Right atrium auricular region (tissue), 2 donors: ENCODE measurements at regions not wholly inside any gene's neighbourhood (a gene's known extent, or its start where the extent isn't known, plus 50 kb on each side); places are given as distances from the start of the nearest gene placed in this dataset.

Experiments
- DNase-seq: peaks from one replicate; pipeline ENCODE4 v3.0.0-alpha.2; 2019; ENCODE audit warnings: low spot score
- H3K27ac ChIP-seq, 2 donors: fragments of 200-600 bp; sonication (generic); 1 replicate in 1 of 2; 2 replicates in 1 of 2; pipeline ENCODE4 v1.5.1; 2016 to 2019
- H3K27me3 ChIP-seq, 2 donors: fragments of 200-600 bp; sonication (generic); one replicate each; pipeline versions ENCODE4 v1.5.1 to v1.6.0; 2017 to 2019
- H3K36me3 ChIP-seq: fragments of 200-600 bp; sonication (generic); one replicate; pipeline ENCODE4 v1.5.1; 2016
- H3K4me1 ChIP-seq, 2 donors: fragments of 200-600 bp; sonication (generic); one replicate each; pipeline versions ENCODE4 v1.5.1 to v1.6.0; 2017 to 2019
- H3K4me3 ChIP-seq, 2 donors: fragments of 200-600 bp; sonication (generic); 1 replicate in 1 of 2; 2 replicates in 1 of 2; pipeline ENCODE4 v1.5.1; 2017 to 2019; ENCODE audit warnings: mild to moderate bottlenecking in 1 of 2, moderate library complexity in 1 of 2
- H3K9me3 ChIP-seq, 2 donors: fragments of 200-600 bp; sonication (generic); one replicate each; pipeline ENCODE4 v1.5.1; 2019
- CTCF ChIP-seq, 2 donors: fragments of 200-600 bp; sonication (generic); IDR thresholded peaks; one replicate each; pipeline ENCODE4 v1.5.1; 2019; ENCODE audit warnings: antibody characterized with exemption in 2 of 2

- Histone ChIP-seq H3K27me3 (no peaks in the 10 kb centered on the region), H3K4me3 (no peak overlapping the region), H3K9me3 (no peaks in the 10 kb centered on the region), H3K4me1 (no peaks in the 10 kb centered on the region), H3K36me3 (no peaks in the 10 kb centered on the region), H3K27ac (no peak overlapping the region)
- no peak for DNase-seq
- TF ChIP-seq CTCF (IDR thresholded peaks at IDR 0.05): no peak
These were observed 74.8 kb upstream of the NAALADL2 start for GRCh38 chr3:174784206-174784934.

- Histone ChIP-seq H3K36me3 (no peaks in the 10 kb centered on the region), H3K27ac (no peak overlapping the region), H3K27me3 (no peaks in the 10 kb centered on the region), H3K9me3 (no peaks in the 10 kb centered on the region), H3K4me3 (no peak overlapping the region), H3K4me1 (no peaks in the 10 kb centered on the region)
- no peak for TF ChIP-seq CTCF (IDR thresholded peaks at IDR 0.05)
- no peak for DNase-seq
These were observed 72.3 kb upstream of the NAALADL2 start for GRCh38 chr3:174786825-174787224.

- no peaks in the 10 kb centered on the region for H3K9me3 ChIP-seq
- TF ChIP-seq CTCF (IDR thresholded peaks at IDR 0.05): no peak
- H3K27ac ChIP-seq: no peak overlapping the region
- H3K36me3 ChIP-seq: no peaks in the 10 kb centered on the region
- no peak overlapping the region for H3K4me3 ChIP-seq
- H3K4me1 ChIP-seq: no peaks in the 10 kb centered on the region
- H3K27me3 ChIP-seq: no peaks in the 10 kb centered on the region
- no peak for DNase-seq
These were observed 68.0 kb upstream of the NAALADL2 start for GRCh38 chr3:174791161-174791560.

- no peak for DNase-seq
- no peaks in the 10 kb centered on the region for H3K36me3 ChIP-seq
- no peaks in the 10 kb centered on the region for H3K27me3 ChIP-seq
- peak overlapping the region in 1 of 2 donors; percentile 38 for H3K27ac ChIP-seq
- no peaks in the 10 kb centered on the region for H3K4me1 ChIP-seq
- H3K4me3 ChIP-seq: no peak overlapping the region
- TF ChIP-seq CTCF (IDR thresholded peaks at IDR 0.05): no peak
- H3K9me3 ChIP-seq: no peaks in the 10 kb centered on the region
These were observed 66.3 kb upstream of the NAALADL2 start for GRCh38 chr3:174792864-174793263.
